Pancreas (tissue), 10 donors: ENCODE measurements at regions not wholly inside any gene's neighbourhood (a gene's known extent, or its start where the extent isn't known, plus 50 kb on each side); places are given as distances from the start of the nearest gene placed in this dataset.

Source experiments
- ATAC-seq, 4 donors: fragments of 200-7000 bp; cut with Tn5 transposase; one replicate each; pipeline versions ENCODE4 v1.8.0 to v1.9.1; 2020; ENCODE audit warnings: mild to moderate bottlenecking in 4 of 4, moderate library complexity in 4 of 4
- DNase-seq, 6 donors: peaks; one replicate each; pipeline ENCODE4 v3.0.0-alpha.2; 2020
- FAIRE-seq: peaks from 2 replicates; lab custom pipeline; 2012; peaks lifted over from hg19 to GRCh38; lab: Jason Lieb, UNC
- H3K27ac ChIP-seq, 4 donors: fragments of 200-600 bp; sonication (generic); 1 replicate in 3 of 4; 2 replicates in 1 of 4; pipeline versions ENCODE4 v1.5.0 to v1.8.0; 2020
- H3K27me3 ChIP-seq, 4 donors: fragments of 200-600 bp; one replicate each; pipeline ENCODE4 v1.8.0; 2021
- H3K36me3 ChIP-seq, 3 donors: fragments of 200-600 bp; sonication (generic) in 1 of 3; one replicate each; pipeline versions ENCODE4 v1.5.0 to v1.8.0; 2020 to 2021
- H3K4me1 ChIP-seq, 3 donors: fragments of 200-600 bp; one replicate each; pipeline ENCODE4 v1.8.0; 2021
- H3K4me3 ChIP-seq, 4 donors: fragments of 200-600 bp; sonication (generic) in 2 of 4; one replicate each; pipeline versions ENCODE4 v1.5.0 to v1.8.0; 2020 to 2021
- H3K9me3 ChIP-seq, 4 donors: fragments of 200-600 bp; one replicate each; pipeline ENCODE4 v1.8.0; 2021
- WGBS, 2 donors: extraction: QIAGEN DNeasy Blood & Tissue Kit; methylation state at CpG; one replicate each; pipeline ENCODE4 v1.1.7; 2013; 5-methylcytosine and 5-hydroxymethylcytosine counted together
- intact Hi-C, 3 donors: fragments of 100-400 bp; cut with DNase I; formaldehyde crosslinking; loops; one replicate each; pipeline versions ENCODE4 v1.11.1 to v1.14.2; 2022
- TF ChIP-seq, protein P1 (sequence below), 4 donors: fragments of 200-600 bp; sonication (generic) in 3 of 4; IDR thresholded peaks; one replicate each; pipeline versions ENCODE4 v1.5.0 to v1.8.0; 2021; ENCODE audit warnings: antibody characterized with exemption in 4 of 4
- donor health status: healthy with polysubstance abuse.
- donor health status: DM: no; HTN: no; CAD: no; lungs with moderate emphysema.
- donor health status: DM: no; HTN: no; CAD: no.
- donor health status: control.
- donor health status: control.
- donor health status: Bipolar disorder and iron deficiency.
- donor health status: DM: yes; HTN: yes; CAD: no.
- donor health status: DM: no; HTN: no; CAD: no.
- donor health status: DM: no; HTN: no; CAD: no.
- donor health status: DM: yes; HTN: yes; CAD: no.

DNA sequence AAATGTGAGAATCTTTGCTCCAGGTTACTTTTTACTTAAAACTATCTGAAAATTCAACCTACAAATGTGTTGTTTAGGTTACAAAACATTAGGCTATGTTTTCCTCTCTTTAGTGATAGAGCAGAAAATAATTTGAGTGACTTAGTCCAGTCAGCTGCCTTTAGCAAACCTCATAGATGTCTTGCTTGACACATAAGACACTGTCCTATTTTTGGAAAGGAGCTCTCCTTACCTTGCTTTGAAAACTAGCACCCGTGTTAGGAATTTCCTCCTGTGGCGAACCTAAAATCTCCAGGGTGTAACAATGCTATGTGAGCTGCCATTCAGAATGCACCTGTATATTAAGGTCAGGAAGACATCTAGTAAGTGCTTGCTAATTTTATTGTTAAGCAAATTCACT, 221.2 kb upstream of the CD180 start:
- no peaks in the 10 kb centered on the region for H3K27me3 ChIP-seq
- H3K4me1 ChIP-seq: no peaks in the 10 kb centered on the region
- FAIRE-seq (no peak), ATAC-seq (no peak), DNase-seq (no peak)
- TF ChIP-seq, protein P1, sequence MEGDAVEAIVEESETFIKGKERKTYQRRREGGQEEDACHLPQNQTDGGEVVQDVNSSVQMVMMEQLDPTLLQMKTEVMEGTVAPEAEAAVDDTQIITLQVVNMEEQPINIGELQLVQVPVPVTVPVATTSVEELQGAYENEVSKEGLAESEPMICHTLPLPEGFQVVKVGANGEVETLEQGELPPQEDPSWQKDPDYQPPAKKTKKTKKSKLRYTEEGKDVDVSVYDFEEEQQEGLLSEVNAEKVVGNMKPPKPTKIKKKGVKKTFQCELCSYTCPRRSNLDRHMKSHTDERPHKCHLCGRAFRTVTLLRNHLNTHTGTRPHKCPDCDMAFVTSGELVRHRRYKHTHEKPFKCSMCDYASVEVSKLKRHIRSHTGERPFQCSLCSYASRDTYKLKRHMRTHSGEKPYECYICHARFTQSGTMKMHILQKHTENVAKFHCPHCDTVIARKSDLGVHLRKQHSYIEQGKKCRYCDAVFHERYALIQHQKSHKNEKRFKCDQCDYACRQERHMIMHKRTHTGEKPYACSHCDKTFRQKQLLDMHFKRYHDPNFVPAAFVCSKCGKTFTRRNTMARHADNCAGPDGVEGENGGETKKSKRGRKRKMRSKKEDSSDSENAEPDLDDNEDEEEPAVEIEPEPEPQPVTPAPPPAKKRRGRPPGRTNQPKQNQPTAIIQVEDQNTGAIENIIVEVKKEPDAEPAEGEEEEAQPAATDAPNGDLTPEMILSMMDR (IDR thresholded peaks at IDR 0.05): no peak
- no peaks in the 10 kb centered on the region for H3K9me3 ChIP-seq
- H3K36me3 ChIP-seq: no peaks in the 10 kb centered on the region
- no peak overlapping the region for H3K27ac ChIP-seq
- intact Hi-C loops: no loop called here
- WGBS, 2 donors: 67 to 75% methylated on average over 2 of the region's 2 CpGs
- H3K4me3 ChIP-seq: no peak overlapping the region

- no peak overlapping the region for H3K27ac ChIP-seq
- H3K9me3 ChIP-seq: no peaks in the 10 kb centered on the region
- no peak for ATAC-seq
- 72 to 86% methylated on average over 2 of the region's 2 CpGs for WGBS, 2 donors
- H3K27me3 ChIP-seq: no peaks in the 10 kb centered on the region
- H3K36me3 ChIP-seq: no peaks in the 10 kb centered on the region
- H3K4me3 ChIP-seq: no peak overlapping the region
- no peak for DNase-seq
- no peaks in the 10 kb centered on the region for H3K4me1 ChIP-seq
- no peak for FAIRE-seq
- intact Hi-C loops: no loop called here
- TF ChIP-seq, protein P1 (IDR thresholded peaks at IDR 0.05): no peak
These were observed 220.4 kb upstream of the CD180 start for GRCh38 chr5:67416986-67417385.

- TF ChIP-seq, protein P1 (IDR thresholded peaks at IDR 0.05): no peak
- no peaks in the 10 kb centered on the region for H3K9me3 ChIP-seq
- 93 to 100% methylated on average over 1 of the region's 1 CpG for WGBS, 2 donors
- no peak overlapping the region for H3K4me3 ChIP-seq
- H3K36me3 ChIP-seq: no peaks in the 10 kb centered on the region
- DNase-seq (no peak), FAIRE-seq (no peak), ATAC-seq (no peak)
- intact Hi-C loops: no loop called here
- H3K4me1 ChIP-seq: no peaks in the 10 kb centered on the region
- H3K27ac ChIP-seq: no peak overlapping the region
- H3K27me3 ChIP-seq: no peaks in the 10 kb centered on the region
These were observed 219.7 kb upstream of the CD180 start for GRCh38 chr5:67416133-67416937.

DNA sequence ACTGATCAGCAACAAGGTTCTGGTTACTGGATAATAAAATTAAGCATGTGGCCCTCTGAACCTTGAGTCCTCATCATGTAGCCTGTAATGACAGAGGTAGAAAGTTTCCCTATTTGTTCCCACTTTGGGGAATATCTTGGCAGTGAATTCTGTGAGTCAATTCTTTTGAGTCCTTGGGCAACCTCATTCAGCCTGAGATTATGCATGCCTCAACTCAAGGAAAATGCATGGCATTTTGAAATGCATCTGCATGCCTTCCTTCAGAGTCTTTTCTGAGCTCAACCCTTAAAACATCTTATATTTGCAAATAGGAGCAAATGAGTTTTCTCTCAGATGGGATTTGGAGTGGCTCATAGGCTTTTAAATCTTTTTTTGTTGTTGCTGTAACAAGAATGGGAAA, 218.1 kb upstream of the CD180 start:
- H3K9me3 ChIP-seq: no peaks in the 10 kb centered on the region
- no peak for FAIRE-seq
- no peak for ATAC-seq
- H3K27me3 ChIP-seq: no peaks in the 10 kb centered on the region
- H3K27ac ChIP-seq: no peak overlapping the region
- no peak for DNase-seq
- no peaks in the 10 kb centered on the region for H3K36me3 ChIP-seq
- TF ChIP-seq, protein P1 (IDR thresholded peaks at IDR 0.05): no peak
- no peak overlapping the region for H3K4me3 ChIP-seq
- H3K4me1 ChIP-seq: no peaks in the 10 kb centered on the region
- intact Hi-C loops: no loop called here

- 70 to 75% methylated on average over 3 of the region's 3 CpGs for WGBS, 2 donors
- Histone ChIP-seq H3K4me3 (no peak overlapping the region), H3K4me1 (no peaks in the 10 kb centered on the region), H3K36me3 (no peaks in the 10 kb centered on the region), H3K9me3 (no peaks in the 10 kb centered on the region), H3K27ac (no peak overlapping the region), H3K27me3 (no peaks in the 10 kb centered on the region)
- DNase-seq (no peak), ATAC-seq (no peak), FAIRE-seq (no peak)
- intact Hi-C loops: no loop called here
- TF ChIP-seq, protein P1 (IDR thresholded peaks at IDR 0.05): no peak
These were observed 217.1 kb upstream of the CD180 start for GRCh38 chr5:67413721-67414120.
